ENCODE measurements at regions not wholly inside any gene's neighbourhood (a gene's known extent, or its start where the extent isn't known, plus 50 kb on each side); places are given as distances from the start of the nearest gene placed in this dataset.
A peak's percentile ranks its signal among the peaks of the same experiment; 100 is the strongest.
"Not testable (repeated sequence)": the region's sequence is repeated elsewhere in the genome, so short reads cannot be mapped to it uniquely, and the experiment has no call there.

- no peak for DNase-seq
These were observed 143.2 kb upstream of the TWIST2 start for GRCh38 chr2:238704471-238705225.

DNA sequence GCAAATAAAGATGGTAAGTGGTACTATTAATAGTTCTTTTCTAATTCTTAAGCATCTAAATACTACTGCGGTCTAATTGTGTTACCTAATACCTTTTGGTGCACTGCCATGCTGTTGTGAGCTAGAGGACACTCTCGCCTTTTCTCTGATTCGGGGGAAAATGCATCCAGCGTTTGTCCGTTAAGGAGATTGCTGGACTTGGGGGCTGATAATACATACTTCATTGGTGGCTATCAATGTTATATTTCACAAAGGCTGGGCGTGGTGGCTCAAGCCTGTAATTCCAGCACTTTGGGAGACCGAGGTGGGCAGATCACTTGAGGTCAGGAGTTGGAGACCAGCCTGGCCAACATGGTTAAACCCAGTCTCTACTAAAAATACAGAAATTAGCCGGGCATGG lies 141.7 kb upstream of the TWIST2 start:
- no peak for DNase-seq

GRCh38 chr2:238706673-238707072 lies 141.2 kb upstream of the TWIST2 start:
- DNase-seq = no peak

- DNase-seq = no peak
These were observed 138.4 kb upstream of the TWIST2 start for GRCh38 chr2:238709325-238710025.

- no peak for DNase-seq
These were observed 137.7 kb upstream of the TWIST2 start for GRCh38 chr2:238710032-238710735.

- DNase-seq = no peak
These were observed 137.1 kb upstream of the TWIST2 start for GRCh38 chr2:238710787-238711186.

GRCh38 chr2:238711346-238711745 lies 136.5 kb upstream of the TWIST2 start:
- DNase-seq = no peak

GRCh38 chr2:238712011-238712410 lies 135.9 kb upstream of the TWIST2 start:
- no peak for DNase-seq

GRCh38 chr2:238713198-238713826 lies 134.6 kb upstream of the TWIST2 start:
- DNase-seq = no peak

- DNase-seq = no peak
These were observed 133.8 kb upstream of the TWIST2 start for GRCh38 chr2:238714038-238714528.

- no peak for DNase-seq
These were observed 131.7 kb upstream of the TWIST2 start for GRCh38 chr2:238716171-238716570.

GRCh38 chr2:238716585-238716984 lies 131.3 kb upstream of the TWIST2 start:
- DNase-seq = no peak

DNA sequence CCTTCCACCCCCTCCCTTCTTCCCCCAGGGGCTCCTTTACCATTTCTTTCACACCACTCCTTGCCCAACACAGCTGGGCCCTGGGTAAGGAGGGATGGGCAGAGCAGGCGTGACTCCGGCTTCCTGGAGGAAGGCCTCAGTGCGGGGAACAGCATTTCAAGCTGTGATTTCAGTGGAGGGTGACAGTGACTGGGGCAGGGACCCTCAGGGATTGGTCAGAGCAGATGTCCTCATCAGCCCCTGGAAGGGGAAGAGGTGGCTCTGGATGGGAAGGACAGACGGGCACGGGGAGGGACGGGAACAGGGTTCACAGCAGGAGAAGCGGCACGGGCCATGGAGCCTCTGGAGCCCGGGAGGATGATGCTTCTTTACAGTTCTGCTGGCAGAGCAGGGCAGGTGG lies 130.8 kb upstream of the TWIST2 start:
- DNase-seq = no peak

DNA sequence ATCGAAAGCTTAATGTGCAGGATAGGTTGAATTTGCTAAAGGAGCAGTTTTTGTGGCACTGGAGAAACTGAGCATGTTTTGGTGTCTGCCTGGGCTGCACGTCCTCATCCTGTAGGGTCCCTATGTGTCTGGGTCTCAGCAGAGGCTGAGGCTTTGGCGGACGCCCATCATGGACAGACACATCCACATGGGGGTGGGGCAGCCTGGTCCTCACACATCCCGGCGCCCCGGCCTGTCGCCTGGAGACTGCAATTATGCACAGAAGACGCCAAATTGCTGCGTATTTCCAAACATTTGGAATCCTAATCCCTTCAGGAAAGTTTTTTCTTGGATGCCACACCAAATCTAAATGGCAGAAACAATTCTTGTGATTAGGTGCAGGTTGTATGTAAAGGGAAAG lies 128.2 kb upstream of the TWIST2 start:
- no peak for DNase-seq

DNA sequence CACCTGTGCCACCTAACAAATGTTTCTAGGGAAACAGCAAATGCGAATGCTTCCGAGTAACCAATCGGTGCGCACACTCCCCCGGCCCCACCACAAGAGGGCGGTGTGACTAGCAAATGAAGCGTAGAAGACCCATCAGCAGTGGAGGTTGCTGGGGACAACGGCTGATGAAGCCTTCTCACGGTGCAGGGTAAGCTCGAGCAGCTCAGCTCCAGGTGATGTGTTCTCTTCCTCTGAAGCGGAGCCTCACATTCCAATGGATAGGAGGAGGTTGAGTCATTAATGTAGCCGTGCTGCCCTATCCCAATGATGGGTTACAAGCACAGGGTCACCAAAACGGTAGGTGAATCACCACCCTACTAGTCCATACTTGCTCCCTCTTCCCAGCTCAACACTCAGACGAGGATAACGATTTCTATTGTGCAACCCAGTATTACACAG lies 127.6 kb upstream of the TWIST2 start:
- DNase-seq = peak; percentile 29

GRCh38 chr2:238722181-238722580 lies 125.7 kb upstream of the TWIST2 start:
- no peak for DNase-seq

- no peak for DNase-seq
These were observed 125.0 kb upstream of the TWIST2 start for GRCh38 chr2:238722883-238723282.

- DNase-seq = not testable (repeated sequence)
These were observed 124.1 kb upstream of the TWIST2 start for GRCh38 chr2:238723740-238724320.

GRCh38 chr2:238724728-238725127 lies 123.2 kb upstream of the TWIST2 start:
- no peak for DNase-seq

DNA sequence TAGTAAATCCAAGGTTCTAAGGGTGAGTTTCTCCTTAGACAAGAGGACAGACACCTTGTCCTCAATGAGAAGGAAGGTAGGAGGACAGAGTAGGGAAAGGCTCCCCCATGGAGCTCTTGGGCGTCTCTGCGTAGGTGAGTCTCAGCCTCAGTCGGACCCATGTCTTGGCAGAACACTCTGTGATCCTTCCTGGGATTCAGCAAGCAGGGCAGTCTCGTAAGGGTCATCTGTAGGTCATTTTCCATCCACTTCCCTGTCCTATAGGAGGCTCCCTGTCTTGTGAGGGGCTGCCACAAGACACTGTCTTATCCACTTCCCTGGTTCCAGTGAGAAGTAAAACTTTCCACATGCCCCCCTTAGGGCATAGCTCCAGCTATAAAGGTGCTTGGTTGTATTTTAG lies 122.6 kb upstream of the TWIST2 start:
- no peak for DNase-seq

DNA sequence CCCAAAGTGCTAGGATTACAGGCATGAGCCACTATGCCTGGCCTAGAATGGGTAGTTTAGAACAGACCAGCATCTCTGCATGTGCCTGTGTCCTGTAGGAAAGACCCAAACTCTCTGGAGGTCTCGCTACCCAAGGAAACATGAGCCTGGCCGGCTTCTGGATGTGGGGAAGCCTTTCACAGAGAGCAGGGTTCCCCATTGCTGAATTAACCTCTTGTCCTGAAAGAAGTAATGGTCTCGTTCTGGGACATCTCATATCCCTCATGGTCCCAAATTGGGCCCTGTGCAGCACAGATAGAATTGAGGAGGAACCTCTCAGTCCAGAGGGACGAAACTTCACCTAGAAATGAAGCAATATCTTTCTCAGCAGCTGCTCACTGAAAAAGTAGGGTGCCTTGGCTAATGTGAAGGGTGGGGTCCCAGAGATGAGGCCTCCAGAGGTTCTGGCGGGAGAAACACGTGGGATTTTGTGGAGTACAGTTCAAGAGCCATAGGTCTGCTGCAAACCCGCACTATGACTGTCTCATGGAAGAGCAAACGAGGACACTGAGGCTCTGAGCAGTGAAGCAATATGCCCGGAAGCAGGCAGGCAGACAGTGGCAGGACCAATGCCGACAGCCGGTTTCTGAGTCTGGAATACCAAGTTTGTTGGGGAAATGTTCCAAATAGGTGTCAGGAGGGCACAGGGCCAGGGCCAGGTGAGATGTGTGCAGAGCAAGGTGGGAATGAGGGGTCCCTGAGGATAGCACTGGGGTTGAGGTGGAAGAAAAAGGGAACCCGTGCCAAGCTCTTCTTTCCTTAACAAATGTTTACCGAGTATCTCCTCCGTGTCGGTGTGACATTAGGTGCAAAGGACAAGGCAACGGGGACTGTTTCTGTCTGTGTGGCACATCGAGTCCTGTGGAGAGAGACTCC lies 121.0 kb upstream of the TWIST2 start:
- DNase-seq = no peak

Data from NCI-H69 (cell line).